ENCODE measurements at regions not wholly inside any gene's neighbourhood (a gene's known extent, or its start where the extent isn't known, plus 50 kb on each side); places are given as distances from the start of the nearest gene placed in this dataset.
"Not testable (repeated sequence)": the region's sequence is repeated elsewhere in the genome, so short reads cannot be mapped to it uniquely, and the experiment has no call there.

DNA sequence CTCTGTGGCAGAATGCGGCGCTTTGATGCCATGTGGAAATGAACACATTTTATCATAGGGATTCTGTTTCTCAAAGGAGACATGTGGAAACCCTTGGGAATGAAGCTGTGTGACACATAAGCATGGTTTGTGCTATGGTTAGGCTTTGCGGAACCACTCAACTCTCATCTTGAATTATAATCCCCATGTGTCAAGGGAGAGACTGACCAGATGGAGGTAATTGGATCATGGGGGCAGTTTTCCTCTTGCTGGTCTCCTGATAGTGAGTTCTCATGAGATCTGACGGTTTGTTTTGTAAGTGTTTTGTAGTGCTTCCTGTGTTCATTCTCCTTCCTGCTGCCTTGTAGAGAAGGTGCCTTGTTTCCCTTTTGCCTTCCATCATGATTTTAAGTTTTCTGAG lies 1109.2 kb upstream of the ALCAM start:
- H3K4me1 ChIP-seq: no peaks in the 10 kb centered on the region
- ATAC-seq: no peak
- intact Hi-C loops (cut with DNase I): no loop called here
- TF ChIP-seq, protein P1, sequence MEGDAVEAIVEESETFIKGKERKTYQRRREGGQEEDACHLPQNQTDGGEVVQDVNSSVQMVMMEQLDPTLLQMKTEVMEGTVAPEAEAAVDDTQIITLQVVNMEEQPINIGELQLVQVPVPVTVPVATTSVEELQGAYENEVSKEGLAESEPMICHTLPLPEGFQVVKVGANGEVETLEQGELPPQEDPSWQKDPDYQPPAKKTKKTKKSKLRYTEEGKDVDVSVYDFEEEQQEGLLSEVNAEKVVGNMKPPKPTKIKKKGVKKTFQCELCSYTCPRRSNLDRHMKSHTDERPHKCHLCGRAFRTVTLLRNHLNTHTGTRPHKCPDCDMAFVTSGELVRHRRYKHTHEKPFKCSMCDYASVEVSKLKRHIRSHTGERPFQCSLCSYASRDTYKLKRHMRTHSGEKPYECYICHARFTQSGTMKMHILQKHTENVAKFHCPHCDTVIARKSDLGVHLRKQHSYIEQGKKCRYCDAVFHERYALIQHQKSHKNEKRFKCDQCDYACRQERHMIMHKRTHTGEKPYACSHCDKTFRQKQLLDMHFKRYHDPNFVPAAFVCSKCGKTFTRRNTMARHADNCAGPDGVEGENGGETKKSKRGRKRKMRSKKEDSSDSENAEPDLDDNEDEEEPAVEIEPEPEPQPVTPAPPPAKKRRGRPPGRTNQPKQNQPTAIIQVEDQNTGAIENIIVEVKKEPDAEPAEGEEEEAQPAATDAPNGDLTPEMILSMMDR (IDR thresholded peaks at IDR 0.05): no peak
- H3K9me3 ChIP-seq: no peaks in the 10 kb centered on the region
- H3K27ac ChIP-seq: no peak overlapping the region
- no peak overlapping the region for H3K4me3 ChIP-seq
- no peak for DNase-seq
- no peaks in the 10 kb centered on the region for H3K36me3 ChIP-seq
- H3K27me3 ChIP-seq: no peaks in the 10 kb centered on the region

DNA sequence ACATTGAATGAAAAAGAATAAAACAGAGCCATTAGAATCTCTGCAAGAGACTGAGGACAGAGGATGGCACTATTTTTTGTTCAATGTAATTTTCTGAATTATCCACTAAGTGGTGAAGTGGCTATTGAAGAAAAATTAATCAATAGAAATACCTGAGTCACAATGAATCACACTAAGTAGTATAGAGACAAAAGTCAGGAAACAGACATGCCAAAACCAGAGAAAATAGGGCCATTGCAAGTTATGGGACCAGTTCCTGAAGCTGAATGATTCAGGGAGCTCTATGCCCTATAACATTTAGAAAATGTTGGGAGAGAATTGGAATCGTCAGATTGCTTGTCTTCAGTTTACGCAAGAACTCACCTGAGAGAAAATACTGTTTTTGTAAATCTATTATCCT lies 1103.2 kb upstream of the ALCAM start:
- H3K36me3 ChIP-seq: no peaks in the 10 kb centered on the region
- no peaks in the 10 kb centered on the region for H3K27me3 ChIP-seq
- TF ChIP-seq, protein P1 (IDR thresholded peaks at IDR 0.05): no peak
- no peak overlapping the region for H3K27ac ChIP-seq
- no peak overlapping the region for H3K4me3 ChIP-seq
- DNase-seq (no peak), ATAC-seq (no peak)
- intact Hi-C loops (cut with DNase I): no loop called here
- H3K4me1 ChIP-seq: no peaks in the 10 kb centered on the region
- H3K9me3 ChIP-seq: no peaks in the 10 kb centered on the region

DNA sequence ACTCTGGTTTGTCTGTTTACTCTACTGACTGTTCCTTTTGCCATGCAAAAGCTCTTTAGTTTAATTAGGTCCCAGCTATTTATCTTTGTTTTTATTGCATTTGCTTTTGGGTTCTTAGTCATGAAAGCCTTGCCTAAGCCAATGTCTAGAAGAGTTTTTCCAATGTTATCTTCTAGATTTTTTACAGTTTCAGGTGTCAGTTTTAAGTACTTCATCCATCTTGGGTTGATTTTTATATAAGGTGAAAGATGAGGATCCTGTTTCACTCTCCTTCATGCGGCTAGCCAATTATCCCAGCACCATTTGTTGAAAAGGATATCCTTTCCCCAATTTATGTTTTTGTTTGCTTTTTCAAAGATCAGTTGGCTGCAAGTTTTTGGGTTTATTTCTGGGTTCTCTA lies 1100.5 kb upstream of the ALCAM start:
- H3K27ac ChIP-seq; H3K27me3 ChIP-seq; H3K4me1 ChIP-seq; H3K4me3 ChIP-seq; H3K36me3 ChIP-seq; DNase-seq; H3K9me3 ChIP-seq; ATAC-seq; intact Hi-C loops (cut with DNase I): not testable (repeated sequence)

DNA sequence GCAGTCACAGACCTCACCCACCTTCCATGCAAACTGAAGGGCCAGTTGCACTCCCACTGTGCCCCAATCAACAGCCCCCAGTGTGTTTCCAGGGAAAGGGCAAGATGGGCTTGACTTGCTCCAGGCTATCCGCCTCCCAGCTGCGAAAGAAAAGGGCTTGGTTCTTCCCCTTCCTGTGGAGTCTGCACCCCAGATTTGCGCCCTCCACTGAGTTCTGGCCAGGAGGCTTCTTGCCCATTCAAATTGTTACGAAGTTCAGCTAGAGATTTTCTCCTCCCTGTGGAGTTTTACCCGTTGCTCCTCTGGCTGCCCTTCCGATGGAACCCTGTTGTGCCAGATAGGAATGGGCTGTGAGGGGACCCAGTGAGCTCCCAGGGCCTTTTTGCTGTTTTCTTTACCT lies 1096.9 kb upstream of the ALCAM start:
- ATAC-seq: no peak
- intact Hi-C loops (cut with DNase I): no loop called here

DNA sequence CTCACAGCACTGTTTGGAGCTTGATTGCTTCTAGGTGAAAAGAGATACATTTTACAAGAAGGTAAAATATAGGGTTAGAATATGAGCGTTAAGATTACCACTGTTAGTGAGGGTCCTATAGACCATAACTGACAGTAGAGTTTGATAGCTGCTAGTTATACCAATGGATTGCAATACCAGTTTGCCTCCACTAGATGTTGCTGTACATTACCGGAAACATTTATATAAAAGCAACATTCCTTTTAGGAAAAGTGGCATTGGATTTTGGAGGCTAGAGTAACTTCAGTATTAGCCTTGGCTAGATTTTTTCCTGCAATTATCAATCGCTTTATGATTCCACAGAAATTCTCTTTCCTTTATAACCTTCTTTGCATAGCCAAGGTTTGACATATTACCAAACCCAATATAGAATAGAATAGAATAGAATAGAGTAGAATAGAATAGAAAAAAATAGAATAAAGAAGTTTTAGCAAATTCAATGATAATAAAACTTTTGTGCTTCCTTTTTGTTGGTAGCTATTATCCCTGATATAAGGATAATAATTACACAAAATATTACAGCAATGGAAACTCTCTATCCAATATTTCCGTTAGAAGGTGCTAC lies 1093.6 kb upstream of the ALCAM start:
- intact Hi-C loops (cut with DNase I): no loop called here
- Histone ChIP-seq H3K9me3 (peaks cover 5% of the 10 kb centered on the region), H3K4me1 (no peaks in the 10 kb centered on the region), H3K27me3 (no peaks in the 10 kb centered on the region), H3K36me3 (no peaks in the 10 kb centered on the region), H3K4me3 (no peak overlapping the region), H3K27ac (no peak overlapping the region)
- TF ChIP-seq, protein P1 (IDR thresholded peaks at IDR 0.05): peak; percentile 69
- ATAC-seq: peak; percentile 54
- DNase-seq: no peak

More for the DNA sequence above, 1096.9 kb upstream of the ALCAM start:
- H3K4me1 ChIP-seq: no peaks in the 10 kb centered on the region
- DNase-seq: no peak
- H3K36me3 ChIP-seq: no peaks in the 10 kb centered on the region
- H3K4me3 ChIP-seq: no peak overlapping the region
- H3K9me3 ChIP-seq: no peaks in the 10 kb centered on the region
- TF ChIP-seq, protein P1 (IDR thresholded peaks at IDR 0.05): no peak
- H3K27me3 ChIP-seq: no peaks in the 10 kb centered on the region
- H3K27ac ChIP-seq: no peak overlapping the region

DNA sequence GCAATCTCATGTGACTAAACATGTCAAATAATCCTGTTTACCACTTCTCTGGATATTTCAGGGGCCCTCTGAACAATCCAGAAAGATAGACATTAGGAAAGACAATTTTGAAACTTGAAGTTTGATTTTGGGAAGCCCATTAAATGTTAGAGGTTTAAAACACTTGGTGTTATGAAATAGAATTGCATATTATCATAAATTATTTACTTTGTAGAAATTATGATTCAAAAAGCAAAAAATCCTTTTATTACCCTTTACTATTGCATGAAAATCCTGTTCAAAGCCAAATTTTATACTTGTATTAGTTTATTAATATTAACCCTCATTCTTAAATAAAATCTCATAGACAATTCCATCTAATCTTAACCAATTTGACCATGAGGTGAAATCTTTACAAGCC lies 1091.5 kb upstream of the ALCAM start:
- Histone ChIP-seq H3K27me3 (no peaks in the 10 kb centered on the region), H3K4me1 (no peaks in the 10 kb centered on the region), H3K4me3 (no peak overlapping the region), H3K27ac (no peak overlapping the region), H3K36me3 (no peaks in the 10 kb centered on the region), H3K9me3 (peaks cover 5% of the 10 kb centered on the region)
- ATAC-seq (no peak), DNase-seq (no peak)
- intact Hi-C loops (cut with DNase I): no loop called here
- TF ChIP-seq, protein P1 (IDR thresholded peaks at IDR 0.05): no peak

Data from upper lobe of right lung (tissue), 1 donor.